IPS-NIHi7 (cell line): ENCODE measurements at regions not wholly inside any gene's neighbourhood (a gene's known extent, or its start where the extent isn't known, plus 50 kb on each side); places are given as distances from the start of the nearest gene placed in this dataset.
A peak's percentile ranks its signal among the peaks of the same experiment; 100 is the strongest.

Source experiments
- DNase-seq: peaks from one replicate; pipeline ENCODE4 v3.0.0; 2012; ENCODE audit warnings: mixed read lengths; ENCODE audit errors: extremely low spot score

- peak; percentile 29 for DNase-seq
These were observed 413.2 kb downstream of the CDH26 start for GRCh38 chr20:60371384-60371783.

- DNase-seq: no peak
These were observed 414.1 kb downstream of the CDH26 start for GRCh38 chr20:60372275-60372674.

GRCh38 chr20:60372822-60373221, 414.6 kb downstream of the CDH26 start:
- no peak for DNase-seq

GRCh38 chr20:60378620-60379019, 420.4 kb downstream of the CDH26 start:
- no peak for DNase-seq

DNA sequence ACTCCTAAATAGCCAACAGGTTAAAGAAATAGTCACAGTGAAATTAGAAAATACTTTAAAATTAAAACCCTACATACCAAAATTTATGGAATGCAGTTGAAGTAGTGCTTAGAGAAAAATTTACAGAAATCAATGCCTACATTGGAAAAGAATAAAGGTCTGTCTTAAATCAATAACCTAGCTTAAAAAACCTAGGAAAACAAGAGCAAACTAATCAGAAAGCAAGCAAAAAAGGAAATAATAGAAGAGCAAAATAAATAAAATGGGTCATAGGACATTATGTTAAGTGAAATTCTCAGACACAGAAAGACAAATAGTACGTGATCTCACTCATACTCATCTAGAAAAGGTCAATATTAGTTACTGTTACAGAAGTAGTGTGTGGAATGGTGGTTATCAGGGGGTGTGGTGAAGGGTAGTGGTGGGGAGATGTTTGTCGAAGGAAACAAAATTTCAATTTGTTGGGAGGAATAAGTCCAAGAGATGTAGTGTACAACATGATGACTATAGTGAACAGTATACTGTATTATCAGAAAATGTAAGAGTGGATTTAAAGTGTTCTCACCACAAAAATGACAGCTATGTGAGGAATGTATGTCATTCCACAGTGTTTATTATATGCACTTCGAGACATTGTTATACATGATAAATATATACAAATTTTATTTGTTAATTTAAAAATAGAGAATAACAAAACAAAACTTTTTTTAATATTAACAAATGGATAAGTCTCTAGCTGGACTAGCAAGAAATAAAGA, 423.6 kb downstream of the CDH26 start:
- no peak for DNase-seq

DNA sequence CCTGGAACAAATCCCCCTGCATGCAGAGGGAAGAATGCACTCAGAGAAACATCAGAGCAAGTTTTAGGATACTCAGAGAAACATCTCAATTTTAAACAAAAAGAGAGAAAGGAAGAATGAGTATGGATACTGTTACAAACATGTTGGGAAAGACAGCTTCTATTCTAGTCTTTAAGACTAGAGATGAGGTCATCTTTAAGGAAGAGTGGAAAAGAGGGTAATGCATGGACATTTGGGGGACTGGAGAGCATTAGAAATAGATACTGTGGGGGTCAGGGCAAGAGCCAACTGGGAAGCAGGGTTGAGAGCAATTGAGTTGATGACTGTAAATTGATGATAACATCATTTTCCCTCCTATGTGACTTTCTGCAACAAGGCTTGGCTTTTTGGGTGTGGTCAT, 431.2 kb downstream of the CDH26 start:
- DNase-seq: no peak

DNA sequence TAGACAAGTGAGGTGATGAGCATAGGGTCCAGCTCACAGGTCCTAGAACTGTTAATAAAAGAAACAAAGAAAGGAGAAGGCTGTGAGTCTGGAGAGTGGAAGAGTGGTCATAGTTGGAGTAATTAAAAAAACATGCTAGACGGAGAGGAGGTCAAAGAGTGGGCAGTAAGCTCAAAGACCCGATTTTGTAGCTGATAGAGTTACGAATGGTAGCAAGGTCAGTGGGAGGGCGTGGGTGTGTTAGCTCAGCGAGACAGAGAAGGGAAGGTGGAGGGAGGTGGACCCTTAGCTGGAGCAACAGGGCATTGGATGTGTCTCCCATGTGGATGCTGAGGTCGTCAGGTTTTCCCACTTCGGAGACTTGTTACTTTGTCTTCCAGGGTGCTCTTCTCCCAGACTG, 431.7 kb downstream of the CDH26 start:
- DNase-seq: no peak

DNA sequence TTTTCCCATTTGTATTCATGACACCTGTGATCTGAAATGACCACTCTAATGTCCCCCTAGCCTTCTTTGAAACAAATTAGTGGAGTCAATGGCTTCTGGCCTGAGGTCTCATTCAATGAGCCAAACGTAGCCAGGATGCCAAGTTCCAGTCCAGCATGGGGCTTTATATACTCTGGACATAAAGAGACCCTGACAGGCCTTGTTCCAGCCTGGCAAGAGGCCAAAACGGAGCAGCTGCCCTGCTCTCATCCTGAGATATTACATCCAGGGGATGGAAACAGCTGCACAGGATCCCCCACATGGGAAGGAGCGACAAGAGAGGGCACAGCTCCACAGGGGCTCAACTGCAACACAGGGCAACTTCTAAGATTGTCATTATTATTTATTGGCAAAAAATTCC, 437.8 kb downstream of the CDH26 start:
- no peak for DNase-seq

DNA sequence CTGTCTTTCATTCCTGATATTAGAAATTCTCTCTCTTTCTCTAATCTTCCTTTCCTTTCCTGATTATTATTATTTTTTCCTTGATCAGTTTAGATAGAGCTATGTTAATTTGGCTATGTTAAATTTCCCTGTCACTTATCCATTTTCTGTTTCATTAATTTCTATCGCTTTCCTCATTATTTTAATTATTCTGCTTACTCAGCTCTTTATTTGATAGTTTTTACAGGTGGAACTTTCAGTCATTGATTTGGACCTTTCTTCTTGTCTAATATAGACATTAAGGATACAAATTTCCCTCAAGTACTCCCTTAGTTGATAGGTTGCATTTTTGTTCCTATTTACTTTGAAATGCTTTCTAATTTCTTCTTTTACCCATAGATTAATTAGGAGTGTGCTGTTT, 442.3 kb downstream of the CDH26 start:
- no peak for DNase-seq

DNA sequence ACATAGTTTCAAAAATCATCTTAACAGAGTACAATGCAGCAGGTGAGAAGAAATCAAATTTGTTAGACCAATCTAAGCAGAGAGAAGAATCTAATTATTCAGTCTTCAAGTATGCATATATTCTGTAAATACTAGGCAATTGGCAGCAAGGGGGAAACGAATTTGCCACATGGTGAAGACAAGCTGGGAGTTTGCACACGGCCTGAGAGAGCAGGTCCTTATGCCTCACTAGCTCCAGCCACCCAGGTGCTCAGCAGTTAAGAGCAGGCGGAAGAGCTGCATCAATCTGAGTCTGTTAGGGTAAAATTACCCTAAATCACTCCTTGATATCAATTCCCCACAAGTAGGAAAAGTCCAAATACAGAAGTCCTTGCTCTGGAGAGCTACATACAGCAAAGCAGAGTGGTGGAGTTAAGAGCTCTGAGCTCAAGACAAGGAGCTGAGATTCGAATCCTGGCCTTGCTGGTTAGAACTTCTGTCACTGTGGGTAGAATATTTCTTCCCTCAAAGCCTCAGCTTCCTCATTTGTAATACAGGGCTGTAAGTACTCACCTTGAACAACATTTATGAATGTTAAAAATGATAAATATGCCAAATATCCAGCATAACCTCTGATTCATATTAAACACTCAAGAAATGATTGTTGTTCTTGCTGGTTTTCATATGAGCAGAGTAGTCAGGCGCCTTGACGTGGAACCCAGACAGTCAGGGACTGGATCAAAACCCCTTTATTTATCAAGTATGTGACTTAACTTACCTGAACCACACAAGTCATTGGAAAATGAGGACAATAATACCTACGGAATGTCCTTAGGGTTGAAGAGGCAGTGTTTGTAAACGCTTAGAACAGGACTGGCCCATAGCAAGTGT, 444.2 kb downstream of the CDH26 start:
- no peak for DNase-seq

- DNase-seq: no peak
These were observed 445.0 kb downstream of the CDH26 start for GRCh38 chr20:60403105-60403741.

DNA sequence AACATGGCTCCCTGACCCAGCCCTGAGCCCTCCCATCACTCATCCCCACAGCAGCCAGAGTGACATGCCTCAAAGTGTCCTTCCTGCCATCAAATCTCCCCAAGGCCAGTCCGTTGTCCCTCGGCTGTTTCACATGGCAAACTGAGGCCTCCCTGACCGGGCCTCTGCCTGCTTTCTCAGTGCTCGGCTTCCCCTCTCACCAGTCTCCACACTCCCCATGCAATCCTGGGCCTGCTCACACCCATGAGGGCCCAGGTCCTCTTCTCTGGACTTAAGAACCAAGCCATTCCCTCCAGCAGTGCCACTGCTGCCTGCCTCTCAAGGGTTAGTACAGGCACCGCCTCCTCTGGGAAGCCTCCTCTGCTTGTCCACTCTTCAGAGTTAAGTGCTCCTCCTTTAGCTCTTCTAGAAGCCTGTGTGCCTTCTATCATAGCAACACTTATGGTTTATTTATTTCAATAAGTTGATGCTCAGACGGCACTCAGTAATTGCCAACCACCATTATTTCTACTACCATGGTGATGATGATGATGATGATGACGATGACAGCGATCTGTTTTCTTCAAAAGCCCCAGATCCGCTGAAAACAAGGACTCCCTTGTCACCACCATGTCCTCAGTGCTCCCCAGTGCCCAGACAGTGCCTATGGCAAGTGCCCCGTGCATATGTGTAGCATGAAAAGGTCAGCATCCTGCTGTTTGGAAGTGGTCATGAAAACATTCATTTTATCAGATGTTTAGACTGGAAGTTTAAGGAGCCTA, 449.0 kb downstream of the CDH26 start:
- DNase-seq: no peak

DNA sequence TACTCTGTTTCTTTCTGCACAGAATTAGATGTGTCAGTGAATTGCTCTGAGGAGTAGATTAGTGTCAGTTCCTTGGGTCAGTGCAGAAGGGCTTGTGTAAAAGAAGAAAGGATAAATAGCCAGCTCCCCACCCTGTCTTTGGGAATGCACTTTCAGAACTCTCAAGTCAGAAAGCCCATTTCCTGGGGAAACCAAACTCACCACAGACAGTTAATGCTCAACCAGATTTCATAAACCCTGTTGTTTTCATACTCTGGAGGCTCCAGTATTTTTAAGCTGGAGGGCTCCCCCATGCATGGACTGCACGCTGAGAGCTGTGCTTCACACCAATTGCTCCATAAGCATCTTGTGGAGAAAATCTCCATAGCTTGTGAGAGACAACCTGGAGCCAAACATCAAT, 449.7 kb downstream of the CDH26 start:
- DNase-seq: no peak

- no peak for DNase-seq
These were observed 450.2 kb downstream of the CDH26 start for GRCh38 chr20:60408435-60408834.

DNA sequence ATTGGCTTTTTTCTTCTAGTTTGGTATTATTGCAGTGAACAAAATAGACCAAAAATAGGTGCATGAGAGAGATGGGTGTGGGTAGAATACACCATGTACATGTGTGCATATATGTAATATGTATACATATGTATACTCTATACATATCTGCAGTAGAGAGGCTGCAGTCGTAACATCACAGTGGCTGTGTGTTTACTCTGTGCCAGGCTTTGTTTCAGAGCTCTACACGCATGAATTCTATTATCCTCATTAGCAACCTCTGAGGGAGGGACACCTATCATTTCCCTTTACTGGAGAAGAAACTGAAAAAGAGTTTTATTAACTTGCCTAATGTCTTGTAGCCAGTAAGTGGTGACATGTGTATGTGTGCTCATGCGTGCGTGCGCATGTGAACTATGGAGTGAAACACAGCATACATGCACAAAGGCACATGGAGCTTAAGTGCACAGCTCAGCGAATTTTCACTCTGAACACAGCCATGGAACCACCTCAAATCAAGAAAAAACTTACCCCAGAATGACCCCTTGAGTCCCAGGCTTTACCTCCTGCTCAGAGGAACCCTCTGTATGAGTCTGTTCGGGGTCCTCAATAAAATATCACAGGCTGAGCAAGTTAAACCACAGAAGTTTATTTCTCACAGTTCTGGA, 452.5 kb downstream of the CDH26 start:
- no peak for DNase-seq

DNA sequence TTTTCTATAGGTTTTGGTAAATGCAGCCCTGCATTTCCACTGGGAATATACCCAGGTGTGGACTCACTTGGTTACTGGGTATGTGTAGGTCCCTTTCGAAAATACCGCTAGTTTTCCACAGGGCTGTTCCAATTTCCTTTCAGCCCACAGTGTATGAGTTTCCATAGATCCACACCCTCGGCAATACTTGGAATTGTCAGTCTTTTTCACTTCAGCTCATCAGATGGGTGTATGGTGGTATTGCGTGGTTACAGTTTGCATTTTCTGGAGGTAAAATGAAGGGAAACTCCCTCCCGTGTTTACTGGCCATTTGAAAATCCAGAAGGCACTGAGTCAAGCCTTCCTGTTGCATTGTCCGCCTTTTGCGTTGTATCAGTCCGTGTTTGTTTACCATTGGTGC, 453.6 kb downstream of the CDH26 start:
- no peak for DNase-seq

- DNase-seq: no peak
These were observed 462.5 kb downstream of the CDH26 start for GRCh38 chr20:60420676-60421229.

DNA sequence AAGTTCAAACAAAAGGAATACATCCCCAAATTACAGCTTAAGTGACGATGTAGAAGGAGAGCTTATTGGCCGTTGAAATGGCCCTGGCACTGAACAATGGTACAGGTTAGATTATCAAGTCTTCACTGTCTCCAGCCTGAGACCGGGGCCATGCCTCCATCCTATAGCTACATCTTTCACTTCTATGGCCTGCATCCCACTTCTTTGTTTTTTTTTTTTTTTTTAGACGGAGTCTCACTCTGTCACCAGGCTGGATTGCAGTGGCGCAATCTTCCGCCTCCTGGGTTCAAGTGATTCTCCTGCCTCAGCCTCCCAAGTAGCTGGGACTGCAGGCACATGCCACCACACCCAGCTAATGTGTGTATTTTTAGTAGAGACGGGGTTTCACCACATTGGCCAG, 464.6 kb downstream of the CDH26 start:
- no peak for DNase-seq

DNA sequence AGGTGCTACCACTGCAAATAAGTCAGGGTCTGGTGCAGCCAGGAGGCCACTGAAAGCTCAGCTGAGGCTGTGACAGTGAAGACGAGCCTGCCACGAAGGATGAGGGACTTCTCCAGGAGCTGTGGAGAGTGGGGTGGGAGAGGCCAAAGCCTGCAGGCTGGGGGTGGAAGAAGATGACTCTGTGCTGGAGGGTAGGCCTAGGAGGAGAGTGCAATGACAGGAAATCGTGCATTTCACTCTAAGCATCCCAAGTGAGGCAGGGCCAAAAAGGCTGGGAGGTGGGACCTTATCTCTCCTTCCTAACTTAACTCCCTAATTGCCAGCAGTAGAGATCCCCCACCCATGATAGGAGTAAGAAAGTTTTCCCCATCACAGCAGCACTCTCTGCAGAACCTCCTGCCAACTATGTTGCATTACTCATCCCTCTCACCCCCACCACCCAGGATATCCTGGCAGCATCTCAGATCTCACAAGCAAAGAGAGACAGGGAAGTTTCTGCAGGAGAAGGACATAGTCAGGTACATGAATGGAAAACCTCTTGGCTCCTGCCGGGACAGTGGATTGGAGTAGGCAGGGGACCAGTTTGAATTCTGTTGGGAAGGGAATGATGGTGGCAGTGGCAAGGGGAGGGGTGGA, 466.2 kb downstream of the CDH26 start:
- DNase-seq: no peak

GRCh38 chr20:60427516-60427915, 469.3 kb downstream of the CDH26 start:
- DNase-seq: no peak

- DNase-seq: no peak
These were observed 470.4 kb downstream of the CDH26 start for GRCh38 chr20:60428651-60429050.
